ENCODE measurements at regions not wholly inside any gene's neighbourhood (a gene's known extent, or its start where the extent isn't known, plus 50 kb on each side); places are given as distances from the start of the nearest gene placed in this dataset.

DNA sequence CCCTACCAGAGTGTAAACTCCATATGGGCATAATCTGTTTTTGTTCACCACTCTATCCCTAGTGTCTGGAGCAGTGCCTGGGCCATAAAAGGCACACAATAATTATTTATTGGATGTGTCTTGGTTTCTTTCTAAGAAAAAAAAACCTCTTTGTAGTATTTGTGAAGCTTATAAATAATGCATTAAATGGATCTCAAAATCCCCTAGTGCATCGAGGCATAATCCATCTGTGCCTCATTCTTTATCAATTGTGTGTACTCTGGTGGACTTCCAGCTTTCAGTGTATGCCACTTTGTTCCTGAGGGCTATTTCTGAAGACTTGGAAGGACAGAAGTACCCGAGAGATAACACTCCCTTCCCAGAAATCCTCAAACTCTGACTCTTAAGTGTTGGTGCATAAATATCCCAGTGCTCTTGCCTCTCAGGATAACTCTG lies 255.0 kb upstream of the PHYHIPL start:
- no CpG with 5 or more reads among the region's 2 CpGs for WGBS (ENCODE audit: insufficient coverage)
- Mint-ChIP-seq H3K4me1 (no peaks in the 10 kb centered on the region), H3K4me3 (no peak overlapping the region), H3K27me3 (no peaks in the 10 kb centered on the region), H3K9me3 (ENCODE audit: insufficient read depth) (no peaks in the 10 kb centered on the region), H3K27ac (no peak overlapping the region)
- H3K4me3 ChIP-seq (ENCODE audit: control extremely low read depth in 1 of 5, extremely low read depth in 1 of 5, insufficient read depth in 1 of 5, low read depth in 2 of 5, low read length in 4 of 5), result no peak overlapping the region
- no peaks in the 10 kb centered on the region for H3K36me3 ChIP-seq (replicated peaks in 1 of 2; ENCODE audit: control extremely low read depth in 1 of 2, control insufficient read depth in 1 of 2, extremely low read depth in 1 of 2, insufficient read depth in 2 of 2, low read length in 1 of 2)
- no peak overlapping the region for H3K9ac ChIP-seq (ENCODE audit: low read length)
- H3K4me1 ChIP-seq (ENCODE audit: control insufficient read depth in 2 of 2, insufficient read depth in 2 of 2, low read length in 2 of 2), result no peaks in the 10 kb centered on the region
- no peaks in the 10 kb centered on the region for H4K20me1 ChIP-seq (ENCODE audit: control insufficient read depth, insufficient read depth, low read length, poor library complexity, severe bottlenecking)
- H3K4me2 ChIP-seq (replicated peaks; ENCODE audit: low read depth, low read length, poor library complexity, severe bottlenecking), result no peak overlapping the region
- DNase-seq (no peak), ATAC-seq (ENCODE audit: low read depth) (no peak)
- H2AFZ ChIP-seq (ENCODE audit: insufficient read depth, low read depth, low read length, poor library complexity, severe bottlenecking), result no peak overlapping the region
- ChIA-PET CTCF (no interaction called here), POLR2A (no interaction called here)
- H3K27ac ChIP-seq (ENCODE audit: low read length in 2 of 2), result no peak overlapping the region
- intact Hi-C loops (cut with micrococcal nuclease), result no loop called here
- no peaks in the 10 kb centered on the region for H3K79me2 ChIP-seq (ENCODE audit: control insufficient read depth, insufficient read depth, low read length)
- TF ChIP-seq, protein P1, sequence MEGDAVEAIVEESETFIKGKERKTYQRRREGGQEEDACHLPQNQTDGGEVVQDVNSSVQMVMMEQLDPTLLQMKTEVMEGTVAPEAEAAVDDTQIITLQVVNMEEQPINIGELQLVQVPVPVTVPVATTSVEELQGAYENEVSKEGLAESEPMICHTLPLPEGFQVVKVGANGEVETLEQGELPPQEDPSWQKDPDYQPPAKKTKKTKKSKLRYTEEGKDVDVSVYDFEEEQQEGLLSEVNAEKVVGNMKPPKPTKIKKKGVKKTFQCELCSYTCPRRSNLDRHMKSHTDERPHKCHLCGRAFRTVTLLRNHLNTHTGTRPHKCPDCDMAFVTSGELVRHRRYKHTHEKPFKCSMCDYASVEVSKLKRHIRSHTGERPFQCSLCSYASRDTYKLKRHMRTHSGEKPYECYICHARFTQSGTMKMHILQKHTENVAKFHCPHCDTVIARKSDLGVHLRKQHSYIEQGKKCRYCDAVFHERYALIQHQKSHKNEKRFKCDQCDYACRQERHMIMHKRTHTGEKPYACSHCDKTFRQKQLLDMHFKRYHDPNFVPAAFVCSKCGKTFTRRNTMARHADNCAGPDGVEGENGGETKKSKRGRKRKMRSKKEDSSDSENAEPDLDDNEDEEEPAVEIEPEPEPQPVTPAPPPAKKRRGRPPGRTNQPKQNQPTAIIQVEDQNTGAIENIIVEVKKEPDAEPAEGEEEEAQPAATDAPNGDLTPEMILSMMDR (IDR thresholded peaks at IDR 0.05), result no peak
- no peak for TF ChIP-seq EZH2 (IDR thresholded peaks at IDR 0.05; ENCODE audit: borderline replicate concordance, insufficient read depth, low read depth, low read length, poor library complexity, severe bottlenecking)
- H3K27me3 ChIP-seq (replicated peaks in 1 of 4; ENCODE audit: control extremely low read depth in 1 of 4, control insufficient read depth in 3 of 4, insufficient read depth in 4 of 4, low read length in 3 of 4), result peaks cover 0 to 3% (median 0%) of the 10 kb centered on the region in 4 experiments
- no peaks in the 10 kb centered on the region for H3K9me3 ChIP-seq (ENCODE audit: control extremely low read depth in 1 of 3, control insufficient read depth in 2 of 3, insufficient read depth in 1 of 3, low read length in 2 of 3)

GRCh38 chr10:58925381-58925780 lies 251.1 kb upstream of the PHYHIPL start:
- CTCF ChIA-PET, result no interaction called here
- no peak for DNase-seq
- intact Hi-C loops (cut with micrococcal nuclease), result no loop called here

More at GRCh38 chr10:58925381-58925780, 251.1 kb upstream of the PHYHIPL start:
- no peaks in the 10 kb centered on the region for H3K36me3 ChIP-seq (replicated peaks in 1 of 2; ENCODE audit: control extremely low read depth in 1 of 2, control insufficient read depth in 1 of 2, extremely low read depth in 1 of 2, insufficient read depth in 2 of 2, low read length in 1 of 2)
- Mint-ChIP-seq H3K4me1 (no peaks in the 10 kb centered on the region), H3K4me3 (no peak overlapping the region), H3K27ac (no peak overlapping the region), H3K27me3 (no peaks in the 10 kb centered on the region), H3K9me3 (ENCODE audit: insufficient read depth) (peaks cover 3% of the 10 kb centered on the region)
- peaks cover 0 to 3% (median 0%) of the 10 kb centered on the region in 4 experiments for H3K27me3 ChIP-seq (replicated peaks in 1 of 4; ENCODE audit: control extremely low read depth in 1 of 4, control insufficient read depth in 3 of 4, insufficient read depth in 4 of 4, low read length in 3 of 4)
- no peaks in the 10 kb centered on the region for H3K9me3 ChIP-seq (ENCODE audit: control extremely low read depth in 1 of 3, control insufficient read depth in 2 of 3, insufficient read depth in 1 of 3, low read length in 2 of 3)
- POLR2A ChIA-PET, result no interaction called here
- no peaks in the 10 kb centered on the region for H4K20me1 ChIP-seq (ENCODE audit: control insufficient read depth, insufficient read depth, low read length, poor library complexity, severe bottlenecking)
- 91% methylated on average over 1 of the region's 2 CpGs for WGBS (ENCODE audit: insufficient coverage)
- H3K4me3 ChIP-seq (ENCODE audit: control extremely low read depth in 1 of 5, extremely low read depth in 1 of 5, insufficient read depth in 1 of 5, low read depth in 2 of 5, low read length in 4 of 5), result no peak overlapping the region
- no peak overlapping the region for H3K4me2 ChIP-seq (replicated peaks; ENCODE audit: low read depth, low read length, poor library complexity, severe bottlenecking)
- no peak for ATAC-seq (ENCODE audit: low read depth)
- no peaks in the 10 kb centered on the region for H3K79me2 ChIP-seq (ENCODE audit: control insufficient read depth, insufficient read depth, low read length)
- H3K27ac ChIP-seq (ENCODE audit: low read length in 2 of 2), result no peak overlapping the region
- no peak overlapping the region for H3K9ac ChIP-seq (ENCODE audit: low read length)
- TF ChIP-seq, protein P1 (IDR thresholded peaks at IDR 0.05), result no peak
- no peak for TF ChIP-seq EZH2 (IDR thresholded peaks at IDR 0.05; ENCODE audit: borderline replicate concordance, insufficient read depth, low read depth, low read length, poor library complexity, severe bottlenecking)
- H2AFZ ChIP-seq (ENCODE audit: insufficient read depth, low read depth, low read length, poor library complexity, severe bottlenecking), result no peak overlapping the region
- H3K4me1 ChIP-seq (ENCODE audit: control insufficient read depth in 2 of 2, insufficient read depth in 2 of 2, low read length in 2 of 2), result no peaks in the 10 kb centered on the region

Measured in B cell (primary cell).